ENCODE measurements at regions not wholly inside any gene's neighbourhood (a gene's known extent, or its start where the extent isn't known, plus 50 kb on each side); places are given as distances from the start of the nearest gene placed in this dataset.

- DNase-seq (ENCODE audit: low spot score): no peak
These were observed 188.3 kb upstream of the SLCO3A1 start for GRCh38 chr15:91665212-91665611.

- DNase-seq (ENCODE audit: low spot score): no peak
These were observed 185.1 kb upstream of the SLCO3A1 start for GRCh38 chr15:91668370-91668769.

- no peak for DNase-seq (ENCODE audit: low spot score)
These were observed 183.4 kb upstream of the SLCO3A1 start for GRCh38 chr15:91670108-91670507.

- DNase-seq (ENCODE audit: low spot score): no peak
These were observed 175.5 kb upstream of the SLCO3A1 start for GRCh38 chr15:91678003-91678402.

- DNase-seq (ENCODE audit: low spot score): no peak
These were observed 174.1 kb upstream of the SLCO3A1 start for GRCh38 chr15:91679447-91679846.

GRCh38 chr15:91685436-91685835 is 168.1 kb upstream of the SLCO3A1 start:
- DNase-seq (ENCODE audit: low spot score): no peak

- no peak for DNase-seq (ENCODE audit: low spot score)
These were observed 164.7 kb upstream of the SLCO3A1 start for GRCh38 chr15:91688811-91689210.

GRCh38 chr15:91689377-91689776 is 164.1 kb upstream of the SLCO3A1 start:
- DNase-seq (ENCODE audit: low spot score): no peak

- DNase-seq (ENCODE audit: low spot score): no peak
These were observed 160.9 kb upstream of the SLCO3A1 start for GRCh38 chr15:91692596-91692995.

GRCh38 chr15:91694131-91694830 is 159.2 kb upstream of the SLCO3A1 start:
- no peak for DNase-seq (ENCODE audit: low spot score)

- peak; percentile 17 for DNase-seq (ENCODE audit: low spot score)
These were observed 158.7 kb upstream of the SLCO3A1 start for GRCh38 chr15:91694831-91695210.

GRCh38 chr15:91695799-91696198 is 157.7 kb upstream of the SLCO3A1 start:
- no peak for DNase-seq (ENCODE audit: low spot score)

- DNase-seq (ENCODE audit: low spot score): no peak
These were observed 156.5 kb upstream of the SLCO3A1 start for GRCh38 chr15:91696981-91697380.

- no peak for DNase-seq (ENCODE audit: low spot score)
These were observed 155.3 kb upstream of the SLCO3A1 start for GRCh38 chr15:91698241-91698640.

- no peak for DNase-seq (ENCODE audit: low spot score)
These were observed 153.8 kb upstream of the SLCO3A1 start for GRCh38 chr15:91699741-91700140.

- DNase-seq (ENCODE audit: low spot score): no peak
These were observed 150.2 kb upstream of the SLCO3A1 start for GRCh38 chr15:91703274-91703673.

- no peak for DNase-seq (ENCODE audit: low spot score)
These were observed 149.2 kb upstream of the SLCO3A1 start for GRCh38 chr15:91704343-91704742.

GRCh38 chr15:91706322-91707032 is 147.0 kb upstream of the SLCO3A1 start:
- peak; percentile 86 for DNase-seq (ENCODE audit: low spot score)

- DNase-seq (ENCODE audit: low spot score): no peak
These were observed 143.3 kb upstream of the SLCO3A1 start for GRCh38 chr15:91710080-91710698.

GRCh38 chr15:91711384-91712033 is 142.0 kb upstream of the SLCO3A1 start:
- no peak for DNase-seq (ENCODE audit: low spot score)

GRCh38 chr15:91712286-91712685 is 141.2 kb upstream of the SLCO3A1 start:
- DNase-seq (ENCODE audit: low spot score): no peak

GRCh38 chr15:91716536-91716935 is 137.0 kb upstream of the SLCO3A1 start:
- no peak for DNase-seq (ENCODE audit: low spot score)

Data from HT-29 (cell line).